HG03039 (cell line): ENCODE measurements at regions not wholly inside any gene's neighbourhood (a gene's known extent, or its start where the extent isn't known, plus 50 kb on each side); places are given as distances from the start of the nearest gene placed in this dataset.

ENCODE experiments used
- ATAC-seq: cut with Tn5 transposase; IDR thresholded peaks from one replicate; pipeline ENCODE4 v1.9.1; 2021; ENCODE audit warnings: mild to moderate bottlenecking, moderate library complexity; ENCODE audit not compliant: unreplicated experiment

DNA sequence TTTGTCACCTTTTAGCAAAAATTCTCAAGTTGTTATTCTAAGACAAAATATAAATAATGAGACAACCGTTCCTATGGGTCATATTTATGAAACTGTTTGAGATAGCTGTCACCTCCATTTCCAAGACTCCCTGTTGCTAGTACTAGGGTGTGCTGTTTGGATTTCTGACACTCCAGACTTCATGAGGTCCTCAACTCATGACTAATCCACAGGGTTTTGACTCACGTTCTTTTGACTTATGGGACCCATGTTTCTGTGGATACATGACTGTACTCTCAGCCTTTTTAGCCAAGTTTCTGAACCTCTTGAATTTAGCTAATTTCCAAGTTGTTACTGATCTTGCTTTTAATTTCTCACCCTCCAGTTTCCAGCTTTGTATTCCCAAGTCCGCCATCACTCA is 178.7 kb upstream of the FAM98A start:
- no peak for ATAC-seq

DNA sequence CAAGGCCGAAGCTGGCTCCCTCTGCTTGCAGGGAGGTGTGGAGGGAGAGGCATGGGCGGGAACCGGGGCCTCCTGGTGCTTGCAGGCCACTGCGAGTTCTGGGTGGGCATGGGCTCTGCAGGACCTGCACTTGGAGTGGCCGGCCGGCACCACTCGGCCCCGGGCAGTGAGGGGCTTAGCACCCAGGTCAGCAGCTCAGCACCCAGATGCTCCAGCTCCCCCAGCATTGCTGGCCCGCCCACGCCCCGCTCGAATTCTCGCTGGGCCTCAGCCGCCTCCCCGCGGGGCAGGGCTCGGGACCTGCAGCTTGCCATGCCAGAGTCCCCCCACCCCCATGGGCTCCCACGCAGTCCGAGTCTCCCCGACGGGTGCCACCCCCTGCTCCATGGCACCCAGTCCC is 176.2 kb upstream of the FAM98A start:
- no peak for ATAC-seq

DNA sequence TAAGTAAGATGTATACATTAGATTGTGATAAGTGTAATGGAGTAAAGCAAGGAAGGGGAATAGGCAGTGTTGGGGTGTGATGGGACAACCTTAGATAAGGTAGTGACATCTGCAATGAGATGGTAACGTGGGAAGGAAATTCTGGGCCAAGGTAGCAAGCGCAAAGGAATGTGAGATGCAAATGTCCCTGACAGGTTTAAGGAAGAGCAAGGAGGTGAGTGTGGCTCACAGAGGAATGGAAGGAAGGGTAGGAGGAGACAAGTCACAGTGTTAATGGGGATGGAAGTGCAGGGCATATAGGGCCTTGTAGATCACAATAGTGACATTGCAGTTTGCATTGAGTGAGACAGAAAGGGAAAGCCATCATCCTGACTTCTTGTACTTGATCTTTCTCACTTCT is 170.9 kb upstream of the FAM98A start:
- no peak for ATAC-seq

DNA sequence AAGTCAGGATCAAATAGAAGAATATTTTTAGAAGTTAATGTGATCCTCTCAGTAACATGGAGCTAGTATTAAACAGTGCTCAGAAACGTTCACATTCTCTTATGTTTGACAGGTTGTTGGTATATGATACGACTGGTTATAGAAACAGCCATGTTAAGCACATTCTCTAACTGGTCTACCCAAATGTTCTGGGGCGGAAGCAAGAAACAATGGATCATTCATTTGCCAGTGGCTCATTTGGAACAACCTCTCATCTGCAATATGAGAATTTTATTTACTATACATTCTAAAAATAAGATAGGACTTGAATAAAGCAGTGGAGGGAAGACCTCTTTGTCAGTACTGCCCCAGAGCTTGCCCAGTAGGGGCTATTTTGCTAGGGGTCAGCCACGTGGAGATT is 167.1 kb upstream of the FAM98A start:
- ATAC-seq: no peak

DNA sequence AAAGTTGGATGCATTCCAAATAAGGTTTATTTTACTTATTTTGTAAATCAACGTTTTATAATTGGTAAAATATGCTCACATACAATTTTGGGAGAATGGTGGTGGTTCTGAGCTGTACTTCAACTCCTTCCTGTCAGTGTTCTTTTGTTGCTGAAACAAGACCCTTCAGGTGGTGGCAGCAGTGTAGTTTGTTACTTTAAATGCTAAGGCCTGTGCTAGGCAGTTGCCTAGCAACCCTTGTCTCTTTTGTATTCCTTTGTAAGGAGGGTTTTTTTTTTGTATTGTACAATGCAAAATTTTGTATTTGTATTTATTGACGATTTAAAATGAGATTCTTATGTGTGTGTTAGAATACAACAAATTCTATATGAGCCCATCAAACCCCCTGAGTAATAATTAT is 166.0 kb upstream of the FAM98A start:
- no peak for ATAC-seq

DNA sequence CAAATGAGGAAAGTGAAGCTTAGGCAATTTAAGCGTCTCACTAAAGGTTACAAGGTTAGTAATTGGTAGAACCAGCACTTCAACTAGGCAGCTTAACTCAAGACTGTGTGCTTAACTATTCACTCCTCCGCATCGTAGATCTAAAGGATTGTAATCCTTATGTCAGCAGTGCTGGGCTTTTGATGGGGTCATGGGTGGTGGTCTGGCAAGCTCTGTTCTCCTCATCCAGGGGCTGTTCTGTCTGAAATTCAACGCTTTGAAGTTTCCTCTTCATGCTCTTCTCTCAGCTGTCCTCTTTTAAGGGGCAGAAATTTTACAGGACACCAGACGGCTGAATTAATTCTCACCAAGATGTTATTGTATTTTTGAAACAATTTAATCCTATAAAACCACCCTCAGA is 165.5 kb upstream of the FAM98A start:
- no peak for ATAC-seq

DNA sequence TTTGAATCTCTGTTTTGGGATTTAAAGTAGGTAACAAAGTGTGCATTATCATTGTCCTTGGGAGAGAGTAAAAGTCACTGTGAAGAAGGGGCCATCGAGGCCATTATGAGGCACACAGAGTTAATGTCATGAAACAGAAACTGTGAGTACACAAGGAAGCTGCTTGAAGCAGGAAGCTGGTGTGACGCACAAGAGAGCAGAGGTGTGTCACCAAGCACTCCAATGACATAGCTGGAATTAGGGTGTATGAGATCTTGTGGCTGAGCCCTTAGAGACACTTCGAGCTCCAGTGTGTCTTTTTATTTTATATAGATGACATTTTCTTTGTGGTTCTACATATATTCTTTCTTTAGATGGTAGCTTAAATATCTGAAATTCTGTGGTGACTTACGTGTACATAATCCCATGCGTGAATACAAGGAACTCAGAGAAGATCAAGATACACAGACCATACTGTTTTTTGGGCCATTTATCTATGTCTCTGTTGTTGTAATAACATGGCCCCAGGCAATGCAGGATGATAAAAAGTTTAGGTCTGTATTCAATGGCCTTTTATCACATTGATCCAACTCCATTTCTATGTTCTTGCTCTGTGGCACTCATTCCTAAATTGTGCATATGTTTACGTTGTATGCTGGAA is 164.7 kb upstream of the FAM98A start:
- no peak for ATAC-seq

DNA sequence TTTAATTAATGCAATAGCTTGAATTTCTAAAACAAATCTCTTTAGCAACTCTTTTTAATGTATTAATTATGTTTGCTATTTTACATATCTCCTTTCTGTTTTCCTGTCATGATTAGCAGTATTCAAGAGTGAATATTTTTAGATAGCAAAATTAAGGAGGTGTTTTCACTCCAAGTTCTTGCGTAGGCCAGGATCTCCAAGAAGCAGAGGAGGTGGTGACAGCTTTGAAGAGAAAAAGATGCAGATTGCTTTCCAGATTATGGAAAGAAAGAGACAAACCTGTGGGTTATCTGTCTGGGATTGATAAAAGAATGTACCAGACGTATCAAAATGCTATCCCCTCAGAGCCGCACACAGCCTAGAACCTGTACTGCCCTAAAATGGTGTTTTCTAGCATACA is 163.5 kb upstream of the FAM98A start:
- ATAC-seq: no peak

DNA sequence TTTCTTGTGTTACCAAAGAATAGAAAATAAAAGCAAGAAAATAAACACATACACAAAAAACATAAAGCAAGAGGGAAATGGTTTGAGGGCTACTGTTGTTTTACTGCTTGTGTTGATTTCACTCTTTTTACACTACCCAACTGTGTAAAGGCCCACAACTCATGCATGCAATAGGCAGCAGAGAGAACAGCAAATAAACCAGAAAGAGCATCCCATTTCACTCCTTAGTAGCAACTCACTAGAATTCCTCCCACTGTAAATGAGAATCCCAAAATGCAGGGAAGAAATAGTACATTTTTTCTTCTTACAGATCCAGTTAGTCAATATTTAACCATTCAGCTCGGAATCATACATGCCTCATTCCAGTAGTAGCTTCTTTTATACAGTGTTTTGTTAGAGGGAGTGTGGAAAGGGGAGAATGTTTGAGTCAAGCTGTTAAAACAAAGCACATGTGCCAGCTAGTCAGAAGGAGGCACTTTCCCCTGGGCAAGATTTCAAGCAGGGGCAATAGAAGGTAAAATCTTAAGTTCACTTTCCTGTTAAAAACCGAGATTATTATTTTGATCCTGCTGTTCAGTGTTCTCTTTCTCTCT is 147.2 kb upstream of the FAM98A start:
- ATAC-seq: no peak

DNA sequence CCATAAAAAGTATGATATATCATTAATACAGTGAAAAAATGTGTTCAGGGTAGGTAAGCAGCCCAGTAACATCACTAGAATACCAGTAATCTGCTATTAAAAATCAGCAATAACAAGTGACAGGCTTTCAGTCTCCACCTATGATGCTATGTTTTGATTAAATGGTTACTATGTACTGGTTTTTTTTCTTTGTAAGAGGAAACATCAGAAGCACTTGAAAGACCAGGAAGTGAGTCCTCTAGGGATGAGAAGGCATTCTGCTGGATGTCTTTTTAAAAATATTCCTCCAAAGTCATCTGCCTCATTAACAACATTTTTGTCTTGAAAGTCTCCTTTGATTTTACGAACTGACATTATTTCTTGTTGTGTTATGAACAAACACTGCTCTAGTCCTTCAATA is 136.0 kb upstream of the FAM98A start:
- ATAC-seq: no peak

DNA sequence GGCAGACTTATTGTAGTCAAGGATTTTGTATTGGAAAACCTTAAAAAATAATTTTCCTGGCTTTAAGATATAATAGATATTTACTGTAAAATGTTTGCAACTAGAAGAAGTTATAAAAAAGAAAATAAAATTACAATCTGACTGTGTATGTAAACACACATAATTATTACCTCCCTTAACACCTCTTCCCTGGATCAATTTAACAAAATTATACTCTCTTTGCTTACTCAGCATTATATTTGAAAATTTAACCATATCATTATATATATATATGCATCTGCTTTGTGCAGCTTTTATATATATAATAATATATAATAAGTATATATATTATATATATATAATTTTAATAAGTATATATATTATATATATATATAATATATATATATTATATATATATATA is 131.7 kb upstream of the FAM98A start:
- no peak for ATAC-seq

DNA sequence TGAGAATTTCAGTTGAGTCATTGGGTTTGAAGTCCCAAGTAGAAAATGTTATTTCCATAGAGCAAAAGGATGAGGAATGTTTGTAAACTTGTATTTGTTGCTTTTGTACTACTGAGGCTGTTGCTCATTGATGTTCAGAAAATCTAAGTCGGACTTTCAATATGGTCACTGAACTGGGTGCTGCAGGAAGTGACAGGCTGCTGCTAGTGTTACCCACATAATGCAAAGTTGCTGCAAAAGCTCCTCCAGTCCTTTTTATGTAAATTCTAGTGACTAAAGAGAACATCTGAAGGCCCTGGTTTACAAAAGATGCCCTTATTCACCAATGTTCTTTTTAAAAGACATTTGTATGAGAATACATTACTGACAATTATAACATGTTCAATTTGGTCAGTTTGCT is 131.1 kb upstream of the FAM98A start:
- ATAC-seq: no peak

DNA sequence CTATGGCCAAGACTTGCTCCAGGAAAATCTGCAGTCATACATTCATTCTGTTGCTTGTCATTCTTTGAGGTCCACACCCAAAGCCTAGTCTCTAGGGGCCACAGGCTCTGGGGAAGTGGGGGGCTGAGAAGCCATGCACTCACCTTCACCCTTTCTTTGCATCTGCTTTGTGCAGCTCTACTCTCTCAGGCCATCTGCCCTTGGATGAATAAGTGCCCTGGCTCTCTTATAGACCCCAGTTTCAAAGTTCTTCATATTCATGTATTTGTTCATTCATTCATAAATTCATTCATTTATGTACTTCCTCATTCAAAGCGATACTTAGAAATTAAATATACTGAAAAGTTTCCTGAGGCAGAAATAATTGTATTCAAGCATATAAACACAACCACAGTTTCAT is 130.3 kb upstream of the FAM98A start:
- ATAC-seq: no peak

DNA sequence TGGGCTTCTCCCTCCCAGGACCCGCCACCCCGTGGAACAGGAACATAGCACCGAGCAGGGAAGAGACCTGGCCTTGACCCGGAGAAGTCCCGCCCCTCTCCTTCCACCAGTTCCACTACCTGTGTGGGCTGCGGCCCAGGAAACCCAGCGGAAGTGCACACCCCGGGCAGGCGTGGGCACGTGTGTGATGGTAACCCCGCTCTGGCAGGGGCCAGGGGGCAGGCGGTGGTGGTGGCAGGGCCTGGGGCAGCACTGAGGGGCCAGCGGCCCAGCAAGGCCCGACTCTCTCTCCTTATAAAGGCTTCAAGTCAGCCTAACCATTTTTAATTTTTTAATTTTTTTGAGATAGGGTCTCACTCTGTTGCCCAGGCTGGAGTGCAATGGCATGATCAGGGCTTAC is 129.0 kb upstream of the FAM98A start:
- no peak for ATAC-seq

DNA sequence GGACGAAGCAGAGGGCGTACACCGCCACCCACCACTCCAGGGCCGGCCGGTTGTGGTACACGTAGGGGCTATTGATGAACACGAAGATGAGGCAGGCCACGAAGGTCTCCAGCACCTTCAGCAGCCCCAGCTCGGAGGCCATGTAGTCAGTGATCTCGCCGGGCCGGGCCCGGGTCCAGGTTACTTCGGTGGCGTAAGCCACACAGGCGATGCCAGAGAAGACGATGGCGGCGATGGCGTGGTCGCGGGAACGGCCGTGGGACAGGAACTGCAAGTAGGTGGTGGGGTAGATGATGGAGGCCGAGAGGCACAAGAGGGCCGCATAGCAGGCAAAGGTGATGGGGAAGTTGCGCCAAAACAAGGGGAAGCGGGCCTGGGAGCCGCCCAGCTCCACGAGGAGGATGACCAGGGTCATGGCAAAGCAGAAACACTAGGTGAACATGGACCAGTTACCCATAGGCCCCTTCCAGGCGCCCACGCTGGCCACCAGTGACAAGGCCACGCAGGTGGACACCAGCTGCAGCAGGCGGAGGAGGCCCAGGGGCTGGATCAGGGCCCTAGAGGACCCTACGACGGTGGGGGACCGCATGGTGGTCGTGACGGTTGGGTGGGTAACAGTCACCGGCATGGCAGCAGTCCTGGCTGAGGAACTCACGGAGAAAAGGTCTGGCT is 128.4 kb upstream of the FAM98A start:
- ATAC-seq: no peak

DNA sequence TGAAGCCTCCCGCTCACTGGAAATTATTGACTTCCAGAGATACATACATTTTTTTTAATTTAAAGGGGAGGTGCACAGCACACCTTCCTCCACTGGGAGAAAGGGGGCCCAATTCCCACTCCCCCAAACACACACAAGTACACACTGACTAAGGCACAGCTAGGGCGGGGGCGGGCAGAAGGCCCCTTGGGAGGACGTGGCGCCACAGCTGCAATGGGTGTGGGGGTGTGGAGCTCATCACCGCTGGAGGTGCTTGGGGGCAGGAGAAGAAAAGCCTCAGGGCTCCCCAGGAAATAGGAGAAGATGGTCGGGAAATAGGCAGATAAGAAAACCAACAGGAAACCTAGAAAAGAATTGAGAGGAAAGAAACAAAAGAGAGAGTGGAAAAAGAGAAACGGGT is 127.3 kb upstream of the FAM98A start:
- ATAC-seq: no peak

DNA sequence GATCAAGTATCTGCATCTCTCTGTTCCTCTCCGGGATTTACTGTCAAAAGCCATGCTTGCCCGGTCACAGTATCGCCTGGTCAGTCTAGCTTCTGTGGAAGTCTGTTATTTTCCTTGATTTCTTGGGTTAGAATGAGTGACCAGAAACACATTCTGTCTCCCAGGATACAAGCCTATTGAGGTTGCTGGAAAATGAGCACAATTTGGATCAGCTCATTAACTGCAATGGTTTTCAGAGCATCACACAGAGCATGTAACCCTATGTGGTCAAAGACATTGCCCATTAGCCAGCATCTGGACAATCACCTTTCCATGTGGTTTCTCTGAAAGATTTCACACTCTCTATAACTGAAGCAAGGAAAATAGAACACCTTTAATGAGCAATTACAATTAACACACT is 124.2 kb upstream of the FAM98A start:
- ATAC-seq: no peak

DNA sequence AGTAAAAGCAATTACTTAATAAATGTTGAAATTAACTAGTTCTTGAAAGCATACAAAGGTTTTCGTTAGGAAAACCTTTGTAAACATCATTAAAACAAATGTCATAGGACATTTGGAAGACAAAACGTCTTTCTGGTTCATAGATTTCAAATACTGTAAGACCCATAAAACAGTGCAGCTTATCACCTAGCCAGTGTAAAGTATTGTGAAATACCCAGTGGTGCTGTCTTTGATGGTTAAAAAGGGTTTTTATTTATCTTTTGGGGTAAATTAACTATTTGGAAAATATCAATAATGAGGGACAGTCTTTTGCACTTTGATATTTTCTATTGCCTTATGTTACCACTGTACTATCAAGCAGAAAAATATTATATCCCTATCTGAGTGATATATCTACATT is 120.0 kb upstream of the FAM98A start:
- no peak for ATAC-seq

DNA sequence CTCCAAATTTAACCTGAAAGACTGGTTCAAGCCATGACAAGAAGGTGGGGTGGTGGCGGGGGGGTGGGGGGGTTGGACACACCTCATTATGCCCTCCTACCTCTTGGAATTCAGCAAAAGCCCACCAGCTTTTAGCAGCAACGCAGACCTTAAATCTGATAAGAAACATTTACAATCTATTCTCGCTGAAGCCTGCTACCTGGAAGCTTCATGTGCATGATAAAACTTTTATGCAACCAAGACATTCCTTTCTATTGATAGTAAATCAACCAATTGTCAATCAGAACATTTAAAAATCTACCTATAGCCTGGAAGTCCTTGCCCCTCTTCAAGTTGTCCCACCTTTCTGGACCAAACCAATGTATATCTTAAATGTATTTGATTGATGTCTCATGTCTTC is 113.6 kb upstream of the FAM98A start:
- ATAC-seq: no peak

DNA sequence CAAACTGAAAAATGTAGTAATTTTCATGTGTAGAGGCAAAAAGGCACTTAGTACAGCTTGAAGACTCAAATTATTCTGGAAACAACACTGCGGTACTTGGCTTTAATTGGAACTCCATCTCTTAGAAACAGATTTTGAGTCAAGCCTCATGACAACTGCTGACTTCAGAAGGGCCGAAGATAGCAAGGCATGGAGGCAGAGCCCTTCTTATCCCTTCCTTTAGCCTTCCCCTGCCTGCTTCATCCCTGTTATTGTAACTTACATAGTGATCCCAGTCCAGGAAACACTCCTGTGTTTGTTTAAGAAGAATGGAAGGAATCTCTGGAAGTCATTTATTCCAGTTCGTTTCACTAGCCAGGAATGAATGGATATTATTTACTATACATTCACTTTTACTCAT is 110.9 kb upstream of the FAM98A start:
- ATAC-seq: no peak

DNA sequence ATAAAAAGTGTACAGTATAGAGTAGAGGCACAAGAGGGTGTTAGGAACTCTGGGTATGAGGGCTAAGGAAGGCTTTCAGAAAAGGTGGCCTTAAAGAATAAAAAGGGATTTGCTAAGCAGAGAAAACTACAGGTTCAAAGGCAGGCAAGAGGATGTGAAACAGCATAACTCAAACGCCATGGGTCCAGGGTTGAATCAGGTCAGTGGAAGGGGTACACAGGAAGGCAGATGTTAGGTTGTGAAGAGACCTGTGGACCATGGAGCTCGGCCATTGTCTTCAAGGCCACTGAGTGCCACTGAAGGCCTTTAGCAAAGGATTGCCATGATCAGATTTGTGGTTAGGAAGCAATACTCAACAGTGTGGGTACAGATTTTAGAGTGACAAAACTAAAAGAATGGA is 108.2 kb upstream of the FAM98A start:
- ATAC-seq: no peak

DNA sequence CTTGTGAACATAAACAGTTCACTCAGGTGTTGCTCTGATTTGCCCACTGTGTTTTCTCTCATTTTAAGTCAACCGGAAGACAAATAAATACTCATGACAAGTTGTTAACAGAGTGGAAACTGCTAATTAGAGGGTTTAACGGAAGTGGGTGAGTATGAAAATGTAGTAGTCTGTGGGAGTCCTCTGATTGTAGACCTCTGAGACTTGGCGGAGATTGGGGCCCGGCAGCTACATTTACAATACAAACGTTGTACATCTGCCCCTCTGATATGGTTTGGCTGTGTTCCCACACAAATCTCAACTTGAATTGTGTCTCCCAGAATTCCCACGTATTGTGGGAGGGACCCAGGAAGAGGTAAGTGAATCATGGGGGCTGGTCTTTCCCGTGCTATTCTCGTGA is 107.3 kb upstream of the FAM98A start:
- ATAC-seq: no peak

DNA sequence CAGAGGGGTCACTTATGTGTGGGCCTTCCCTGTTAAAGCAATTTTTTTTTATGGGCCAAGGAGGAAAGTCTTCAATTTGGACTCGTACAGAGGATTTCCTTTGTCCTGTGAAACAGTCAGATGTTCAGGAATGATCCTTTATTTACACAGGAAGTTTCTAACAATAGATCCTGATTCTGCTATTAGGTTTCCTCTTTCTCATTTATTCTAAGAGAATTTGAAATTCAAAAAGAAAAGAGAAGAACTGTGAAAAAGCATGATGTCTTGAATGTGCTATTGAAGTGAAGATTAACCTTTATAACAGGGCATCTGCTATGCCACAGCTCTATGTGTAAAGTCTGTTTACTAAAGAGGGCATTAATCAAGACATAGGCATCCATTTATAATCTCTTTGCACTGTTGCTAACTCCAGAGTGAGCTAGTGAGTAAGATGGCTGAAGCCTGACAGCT is 105.3 kb upstream of the FAM98A start:
- ATAC-seq: no peak
